Breast epithelium (tissue), 4 donors: ENCODE measurements at regions not wholly inside any gene's neighbourhood (a gene's known extent, or its start where the extent isn't known, plus 50 kb on each side); places are given as distances from the start of the nearest gene placed in this dataset.

Source experiments
- DNase-seq, 2 donors: peaks; one replicate each; pipeline ENCODE4 v3.0.0-alpha.2; 2019; ENCODE audit warnings: low spot score in 2 of 2
- H3K27ac ChIP-seq, 2 donors: fragments of 200-600 bp; sonication (generic) in 1 of 2; one replicate each; pipeline ENCODE4 v1.5.1; 2016 to 2019; ENCODE audit warnings: mild to moderate bottlenecking in 1 of 2
- H3K27me3 ChIP-seq, 2 donors: fragments of 200-600 bp; sonication (generic) in 1 of 2; one replicate each; pipeline versions ENCODE4 v1.5.1 to v1.6.0; 2017 to 2019; ENCODE audit warnings: control low read depth in 1 of 2, mild to moderate bottlenecking in 1 of 2
- H3K36me3 ChIP-seq: fragments of 200-600 bp; one replicate; pipeline ENCODE4 v1.5.1; 2019
- H3K4me1 ChIP-seq, 2 donors: fragments of 200-600 bp; sonication (generic); one replicate each; pipeline ENCODE4 v1.5.1; 2016 to 2019; ENCODE audit warnings: control low read depth in 1 of 2
- H3K4me3 ChIP-seq, 3 donors: fragments of 200-600 bp; sonication (generic); 1 replicate in 2 of 3; 2 replicates in 1 of 3; pipeline ENCODE4 v1.5.1; 2016 to 2019; ENCODE audit warnings: mild to moderate bottlenecking in 3 of 3, moderate library complexity in 2 of 3
- H3K9me3 ChIP-seq, 2 donors: fragments of 200-600 bp; sonication (generic) in 1 of 2; one replicate each; pipeline ENCODE4 v1.5.1; 2016 to 2019; ENCODE audit warnings: control low read depth in 1 of 2
- POLR2A ChIP-seq: fragments of 450-650 bp; IDR thresholded peaks from one replicate; pipeline ENCODE4 v1.6.1; 2016; ENCODE audit warnings: antibody characterized with exemption, mild to moderate bottlenecking, moderate library complexity
- POLR2AphosphoS5 ChIP-seq, 3 donors: sonication (generic); formaldehyde crosslinking; IDR thresholded peaks; one replicate each; pipeline ENCODE4 v1.6.1; 2017; ENCODE audit warnings: antibody characterized with exemption in 3 of 3
- intact Hi-C: fragments of 100-400 bp; cut with DNase I; formaldehyde crosslinking; loops from one replicate; pipeline ENCODE4 v1.15.1; 2023; ENCODE audit warnings: low total_unique reads
- TF ChIP-seq, protein P1 (sequence below), 3 donors: fragments of 450-650 bp; IDR thresholded peaks; one replicate each; pipeline ENCODE4 v1.5.1; 2016 to 2017; ENCODE audit warnings: antibody characterized with exemption in 3 of 3, mild to moderate bottlenecking in 3 of 3, moderate library complexity in 3 of 3

DNA sequence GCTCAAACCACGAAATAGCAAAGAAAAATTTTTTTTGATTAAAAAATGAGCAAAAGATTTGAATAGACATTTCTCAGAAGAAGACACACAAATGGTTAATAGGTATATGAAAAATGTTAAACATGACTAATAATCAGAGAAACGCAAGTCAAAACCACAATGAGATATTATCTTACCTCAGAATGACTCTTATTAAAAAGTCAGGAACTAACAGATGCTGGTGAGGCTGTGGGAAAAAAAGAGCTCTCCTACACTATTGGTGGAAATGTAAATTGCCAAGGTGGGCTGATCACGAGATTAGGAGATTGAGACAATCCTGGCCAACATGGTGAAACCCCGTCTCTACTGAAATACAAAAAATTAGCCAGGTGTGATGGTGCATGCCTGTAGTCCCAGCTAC, 315.5 kb upstream of the FLRT2 start:
- no peak for DNase-seq
- no peak overlapping the region for H3K4me3 ChIP-seq
- intact Hi-C loops = no loop called here
- no peaks in the 10 kb centered on the region for H3K36me3 ChIP-seq
- no peak overlapping the region for H3K27ac ChIP-seq
- TF ChIP-seq POLR2A = no peak
- TF ChIP-seq, protein P1, sequence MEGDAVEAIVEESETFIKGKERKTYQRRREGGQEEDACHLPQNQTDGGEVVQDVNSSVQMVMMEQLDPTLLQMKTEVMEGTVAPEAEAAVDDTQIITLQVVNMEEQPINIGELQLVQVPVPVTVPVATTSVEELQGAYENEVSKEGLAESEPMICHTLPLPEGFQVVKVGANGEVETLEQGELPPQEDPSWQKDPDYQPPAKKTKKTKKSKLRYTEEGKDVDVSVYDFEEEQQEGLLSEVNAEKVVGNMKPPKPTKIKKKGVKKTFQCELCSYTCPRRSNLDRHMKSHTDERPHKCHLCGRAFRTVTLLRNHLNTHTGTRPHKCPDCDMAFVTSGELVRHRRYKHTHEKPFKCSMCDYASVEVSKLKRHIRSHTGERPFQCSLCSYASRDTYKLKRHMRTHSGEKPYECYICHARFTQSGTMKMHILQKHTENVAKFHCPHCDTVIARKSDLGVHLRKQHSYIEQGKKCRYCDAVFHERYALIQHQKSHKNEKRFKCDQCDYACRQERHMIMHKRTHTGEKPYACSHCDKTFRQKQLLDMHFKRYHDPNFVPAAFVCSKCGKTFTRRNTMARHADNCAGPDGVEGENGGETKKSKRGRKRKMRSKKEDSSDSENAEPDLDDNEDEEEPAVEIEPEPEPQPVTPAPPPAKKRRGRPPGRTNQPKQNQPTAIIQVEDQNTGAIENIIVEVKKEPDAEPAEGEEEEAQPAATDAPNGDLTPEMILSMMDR (IDR thresholded peaks at IDR 0.05) = no peak
- no peak for TF ChIP-seq POLR2AphosphoS5 (IDR thresholded peaks at IDR 0.05)
- H3K9me3 ChIP-seq = peaks cover 0 to 5% of the 10 kb centered on the region in 2 donors
- H3K4me1 ChIP-seq = no peaks in the 10 kb centered on the region
- H3K27me3 ChIP-seq = no peaks in the 10 kb centered on the region

DNA sequence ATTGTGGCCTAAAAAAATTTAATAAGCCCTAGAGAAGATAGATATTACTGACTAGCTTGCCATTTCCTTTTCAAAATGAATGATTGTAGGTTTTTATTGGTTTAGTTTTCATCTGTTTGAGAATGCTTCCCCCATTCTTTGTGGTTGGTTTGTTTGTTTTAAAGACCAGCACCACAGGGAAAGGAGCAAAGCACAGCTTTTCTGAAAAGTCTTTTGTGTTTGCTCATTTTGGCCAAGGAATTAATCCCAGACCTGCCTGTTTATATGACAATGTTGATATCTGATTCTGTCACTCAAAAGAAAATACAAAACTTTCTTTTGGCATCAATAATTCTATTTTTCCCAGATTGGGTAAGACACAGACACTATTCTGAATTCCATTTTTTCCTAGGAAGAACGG, 312.5 kb upstream of the FLRT2 start:
- TF ChIP-seq, protein P1 (IDR thresholded peaks at IDR 0.05) = no peak
- TF ChIP-seq POLR2A (no peak), POLR2AphosphoS5 (IDR thresholded peaks at IDR 0.05) (no peak)
- H3K27me3 ChIP-seq = no peaks in the 10 kb centered on the region
- no peak overlapping the region for H3K4me3 ChIP-seq
- intact Hi-C loops = no loop called here
- DNase-seq = no peak
- peaks cover 0 to 5% of the 10 kb centered on the region in 2 donors for H3K9me3 ChIP-seq
- no peaks in the 10 kb centered on the region for H3K36me3 ChIP-seq
- H3K27ac ChIP-seq = no peak overlapping the region
- no peaks in the 10 kb centered on the region for H3K4me1 ChIP-seq

DNA sequence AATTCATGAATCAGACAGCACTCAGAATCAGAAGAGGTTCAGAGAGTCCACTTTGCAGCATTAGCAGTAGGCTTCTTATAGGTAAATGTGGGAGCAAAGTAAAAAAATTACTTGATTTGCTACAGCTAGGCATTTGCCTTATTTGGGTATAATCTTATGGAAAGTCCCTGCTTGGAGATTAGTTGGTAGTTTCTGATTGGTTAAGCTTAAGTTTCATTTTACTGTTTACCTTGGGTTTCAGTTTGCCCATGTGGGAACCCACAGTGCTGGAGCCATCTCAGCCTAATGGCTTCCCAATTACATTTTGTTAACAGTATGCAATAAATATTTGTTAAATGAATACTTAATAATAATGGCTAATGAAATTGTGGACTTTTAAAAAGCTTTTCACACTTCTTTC, 311.0 kb upstream of the FLRT2 start:
- Histone ChIP-seq H3K27me3 (no peaks in the 10 kb centered on the region), H3K27ac (no peak overlapping the region), H3K4me3 (no peak overlapping the region), H3K4me1 (no peaks in the 10 kb centered on the region), H3K36me3 (no peaks in the 10 kb centered on the region), H3K9me3 (no peaks in the 10 kb centered on the region)
- TF ChIP-seq POLR2AphosphoS5 (IDR thresholded peaks at IDR 0.05) (no peak), POLR2A (no peak)
- TF ChIP-seq, protein P1 (IDR thresholded peaks at IDR 0.05) = no peak
- no peak for DNase-seq
- intact Hi-C loops = no loop called here

DNA sequence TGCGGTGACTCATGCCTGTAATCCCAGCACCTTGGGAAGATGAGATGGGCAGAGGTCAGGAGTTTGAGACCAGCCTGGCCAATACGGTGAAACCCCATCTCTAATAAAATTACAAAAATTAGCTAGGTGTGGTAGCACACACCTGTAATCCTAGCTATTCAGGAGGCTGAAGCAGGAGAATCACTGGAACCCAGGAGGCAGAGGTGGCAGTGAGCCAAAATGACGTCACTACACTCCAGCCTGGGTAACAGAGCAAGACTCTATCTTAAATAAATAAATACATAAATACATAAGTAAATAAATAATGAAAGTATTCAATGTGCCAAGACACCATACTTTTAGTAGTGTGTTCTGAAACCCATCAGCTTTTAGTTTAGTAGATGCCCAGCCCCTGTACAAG, 308.1 kb upstream of the FLRT2 start:
- Histone ChIP-seq H3K9me3 (no peaks in the 10 kb centered on the region), H3K4me1 (no peaks in the 10 kb centered on the region), H3K27me3 (no peaks in the 10 kb centered on the region), H3K27ac (no peak overlapping the region), H3K4me3 (no peak overlapping the region), H3K36me3 (no peaks in the 10 kb centered on the region)
- intact Hi-C loops = no loop called here
- TF ChIP-seq, protein P1 (IDR thresholded peaks at IDR 0.05) = no peak
- TF ChIP-seq POLR2A = no peak
- TF ChIP-seq POLR2AphosphoS5 (IDR thresholded peaks at IDR 0.05) = no peak
- DNase-seq = no peak

DNA sequence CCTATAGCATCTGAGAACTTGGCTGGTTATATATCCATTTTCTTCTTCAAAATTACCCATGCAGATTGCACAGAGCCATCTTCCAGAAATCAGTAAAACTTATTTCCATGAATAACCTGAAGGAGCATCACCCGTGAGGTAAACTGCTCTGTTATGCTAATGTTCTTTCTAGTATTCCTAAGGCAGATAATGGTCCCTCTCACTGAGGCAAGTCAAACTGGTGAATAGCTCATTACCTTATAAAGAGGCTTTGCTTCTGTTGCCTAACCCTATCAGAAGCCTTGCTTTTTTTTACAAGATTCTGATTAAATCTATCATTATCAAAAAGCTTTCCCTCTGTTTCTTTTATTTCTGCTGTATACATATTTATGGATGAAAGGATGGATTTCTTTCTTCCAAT, 307.6 kb upstream of the FLRT2 start:
- no peak overlapping the region for H3K4me3 ChIP-seq
- no peak overlapping the region for H3K27ac ChIP-seq
- no peak for DNase-seq
- TF ChIP-seq POLR2AphosphoS5 (IDR thresholded peaks at IDR 0.05) (no peak), POLR2A (no peak)
- TF ChIP-seq, protein P1 (IDR thresholded peaks at IDR 0.05) = no peak
- intact Hi-C loops = no loop called here
- H3K4me1 ChIP-seq = no peaks in the 10 kb centered on the region
- H3K9me3 ChIP-seq = no peaks in the 10 kb centered on the region
- no peaks in the 10 kb centered on the region for H3K27me3 ChIP-seq
- no peaks in the 10 kb centered on the region for H3K36me3 ChIP-seq
